Fibroblast of the conjunctiva (primary cell): ENCODE measurements at regions not wholly inside any gene's neighbourhood (a gene's known extent, or its start where the extent isn't known, plus 50 kb on each side); places are given as distances from the start of the nearest gene placed in this dataset.
"Not testable (repeated sequence)": the region's sequence is repeated elsewhere in the genome, so short reads cannot be mapped to it uniquely, and the experiment has no call there.

Experiments
- DNase-seq: peaks from one replicate; pipeline ENCODE4 v3.0.0-alpha.2; 2010; ENCODE audit warnings: low read depth

- DNase-seq = no peak
Observed at GRCh38 chr1:73770109-73770905, 427.7 kb downstream of the LRRIQ3 start.

- no peak for DNase-seq
Observed at GRCh38 chr1:73766786-73767348, 431.1 kb downstream of the LRRIQ3 start.

- DNase-seq = no peak
Observed at GRCh38 chr1:73765551-73766233, 432.3 kb downstream of the LRRIQ3 start.

- DNase-seq = no peak
Observed at GRCh38 chr1:73761559-73761958, 436.4 kb downstream of the LRRIQ3 start.

- no peak for DNase-seq
Observed at GRCh38 chr1:73759011-73759410, 439.0 kb downstream of the LRRIQ3 start.

- DNase-seq = no peak
Observed at GRCh38 chr1:73756817-73757216, 441.2 kb downstream of the LRRIQ3 start.

- DNase-seq = no peak
Observed at GRCh38 chr1:73755649-73756048, 442.3 kb downstream of the LRRIQ3 start.

GRCh38 chr1:73749996-73750395, 448.0 kb downstream of the LRRIQ3 start:
- DNase-seq = no peak

- DNase-seq = no peak
Observed at GRCh38 chr1:73744985-73745384, 453.0 kb downstream of the LRRIQ3 start.

- DNase-seq = no peak
Observed at GRCh38 chr1:73736125-73736524, 461.9 kb downstream of the LRRIQ3 start.

- DNase-seq = no peak
Observed at GRCh38 chr1:73727036-73727435, 470.9 kb downstream of the LRRIQ3 start.

GRCh38 chr1:73722055-73722454, 475.9 kb downstream of the LRRIQ3 start:
- DNase-seq = no peak

- no peak for DNase-seq
Observed at GRCh38 chr1:73717976-73718375, 480.0 kb downstream of the LRRIQ3 start.

- no peak for DNase-seq
Observed at GRCh38 chr1:73711089-73711488, 486.9 kb downstream of the LRRIQ3 start.

- no peak for DNase-seq
Observed at GRCh38 chr1:73701826-73702225, 496.1 kb downstream of the LRRIQ3 start.

- DNase-seq = no peak
Observed at GRCh38 chr1:73676186-73676585, 521.8 kb downstream of the LRRIQ3 start.

- DNase-seq = no peak
Observed at GRCh38 chr1:73674945-73675561, 522.9 kb downstream of the LRRIQ3 start.

GRCh38 chr1:73673971-73674370, 524.0 kb downstream of the LRRIQ3 start:
- no peak for DNase-seq

- no peak for DNase-seq
Observed at GRCh38 chr1:73671530-73671929, 526.4 kb downstream of the LRRIQ3 start.

- not testable (repeated sequence) for DNase-seq
Observed at GRCh38 chr1:73667959-73668358, 530.0 kb downstream of the LRRIQ3 start.

- no peak for DNase-seq
Observed at GRCh38 chr1:73662526-73662925, 535.5 kb downstream of the LRRIQ3 start.

- no peak for DNase-seq
Observed at GRCh38 chr1:73659136-73659535, 538.8 kb downstream of the LRRIQ3 start.

GRCh38 chr1:73654714-73655113, 543.3 kb downstream of the LRRIQ3 start:
- DNase-seq = no peak
